NCI-H1105 (cell line): ENCODE measurements at regions not wholly inside any gene's neighbourhood (a gene's known extent, or its start where the extent isn't known, plus 50 kb on each side); places are given as distances from the start of the nearest gene placed in this dataset.

Source experiments
- DNase-seq: peaks from one replicate; lab custom pipeline; 2025; lab: John Stamatoyannopoulos, UW

DNA sequence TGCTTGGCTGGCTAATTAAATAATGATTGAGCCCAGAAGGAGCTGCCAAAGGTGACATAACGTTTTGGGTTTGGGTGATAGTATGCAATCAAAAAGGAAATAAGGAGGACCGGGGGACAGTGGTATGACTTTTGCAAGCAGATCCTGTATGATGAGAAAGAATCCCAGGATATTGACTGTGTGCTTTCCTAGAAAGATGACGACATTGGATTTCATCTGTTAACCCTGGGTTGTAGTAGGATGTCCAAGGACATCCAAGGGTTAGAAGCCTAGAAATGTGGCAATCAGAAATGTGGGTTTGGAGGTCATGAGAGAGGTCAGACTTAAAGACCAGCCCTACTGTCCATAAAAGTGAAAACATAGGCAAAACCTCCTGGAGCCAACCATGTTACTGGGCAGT, 50.3 kb upstream of the HMHB1 start:
- DNase-seq = no peak

DNA sequence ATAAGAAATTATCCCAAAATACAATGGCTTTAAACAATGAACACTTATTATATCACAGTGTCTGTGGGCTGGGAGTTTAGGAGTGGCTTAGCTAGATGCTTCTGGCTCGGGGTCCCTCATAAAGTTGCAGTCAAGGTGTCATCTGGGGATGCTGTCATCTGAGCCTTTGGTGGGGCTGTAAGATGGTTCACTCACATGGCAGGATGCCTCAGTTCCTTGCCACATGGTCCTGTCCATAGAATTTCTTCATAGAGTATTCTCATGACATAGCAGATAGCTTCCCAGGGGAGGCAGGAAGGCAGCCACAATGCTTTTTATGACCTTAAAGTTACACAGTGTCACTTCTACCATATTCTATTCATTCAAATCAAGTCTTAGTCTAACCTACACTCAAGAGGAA, 51.2 kb upstream of the HMHB1 start:
- no peak for DNase-seq

DNA sequence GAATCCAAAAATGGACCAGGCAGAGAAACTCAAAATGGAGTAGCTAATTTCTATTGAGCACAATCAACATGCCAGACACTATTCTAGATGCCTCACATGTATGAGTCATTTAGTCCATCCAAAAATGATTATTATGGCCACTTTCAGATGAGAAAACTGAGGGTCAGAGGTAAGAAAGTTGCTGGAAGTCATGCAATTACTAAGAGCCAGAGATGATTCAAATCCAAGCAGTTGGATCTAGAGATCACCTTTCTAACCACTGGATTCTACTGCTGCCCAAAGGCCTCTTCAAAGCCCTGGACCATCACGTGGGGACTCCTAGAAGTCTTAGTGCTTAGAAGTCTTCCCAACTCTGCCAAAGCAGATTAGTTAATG, 51.8 kb upstream of the HMHB1 start:
- no peak for DNase-seq

DNA sequence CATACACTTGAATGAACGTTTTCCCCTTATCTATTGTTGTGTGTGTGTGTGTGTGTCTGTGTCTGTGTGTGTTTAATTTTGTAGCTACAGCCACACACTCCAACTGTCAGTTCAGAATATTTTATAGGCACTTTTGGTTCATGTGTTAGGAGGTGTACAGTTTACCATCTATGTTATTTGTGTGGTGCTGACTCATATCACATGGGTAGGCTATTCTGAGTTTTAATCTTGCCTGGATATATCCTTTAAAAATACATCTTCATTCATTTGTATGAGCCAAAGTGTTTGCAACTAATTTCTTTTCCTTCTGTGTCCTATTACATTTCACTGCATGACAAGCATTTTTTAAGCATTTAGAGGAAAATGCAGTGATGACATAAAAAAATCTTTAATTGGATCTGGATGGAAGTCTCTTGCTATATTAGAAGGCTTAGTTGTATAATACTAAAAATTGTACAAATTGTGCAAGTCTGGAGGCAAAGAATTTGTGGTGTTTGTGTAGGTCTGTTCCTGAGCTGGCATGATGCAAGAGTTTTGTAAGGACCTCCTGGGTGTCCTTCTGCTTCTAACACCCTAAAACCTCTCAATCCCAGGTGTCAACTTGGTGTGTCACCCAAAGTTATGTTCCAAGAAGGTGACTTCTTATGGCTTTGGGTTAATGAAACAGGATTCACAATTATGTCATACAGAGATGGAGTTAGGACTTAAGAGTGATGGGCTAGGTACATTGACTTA, 52.4 kb upstream of the HMHB1 start:
- no peak for DNase-seq

DNA sequence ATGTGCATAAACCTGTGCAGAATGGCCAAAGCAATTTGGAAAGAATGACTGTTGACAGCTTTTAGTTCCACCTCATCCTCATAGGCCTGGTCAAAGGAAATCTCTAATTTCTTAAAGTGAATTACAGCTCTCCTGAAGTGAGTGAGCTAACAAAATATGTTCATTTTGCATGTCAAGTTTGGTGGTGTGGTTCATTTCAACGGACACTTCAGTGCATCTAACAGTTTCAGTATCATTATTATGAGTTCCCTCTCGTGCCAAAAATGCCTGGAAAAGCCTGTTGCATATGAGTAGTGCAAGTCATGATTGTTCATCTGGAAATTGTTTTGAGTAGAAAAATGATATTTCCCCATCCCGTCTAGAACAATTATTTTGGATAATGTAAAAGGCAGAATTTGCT, 53.2 kb upstream of the HMHB1 start:
- DNase-seq = no peak

DNA sequence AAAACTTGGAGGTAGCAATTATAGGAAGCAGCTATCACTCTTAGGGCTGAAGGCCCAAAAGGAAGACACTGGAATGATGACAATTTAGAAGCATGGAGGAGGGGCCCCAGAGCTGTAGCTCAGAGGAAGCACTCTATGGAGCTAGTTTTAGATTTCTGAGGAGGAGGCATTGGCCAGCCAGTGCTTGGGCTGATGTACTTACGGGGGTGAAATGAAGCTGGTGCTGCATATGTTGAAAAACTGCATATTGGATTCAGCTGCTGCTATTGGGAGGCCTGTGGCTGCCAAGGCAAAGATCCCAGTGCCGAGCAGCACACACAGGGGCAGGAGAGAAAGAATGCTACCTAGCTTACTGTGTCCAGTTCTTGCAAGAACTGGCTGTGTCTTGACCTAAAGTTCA, 53.9 kb upstream of the HMHB1 start:
- DNase-seq = no peak

DNA sequence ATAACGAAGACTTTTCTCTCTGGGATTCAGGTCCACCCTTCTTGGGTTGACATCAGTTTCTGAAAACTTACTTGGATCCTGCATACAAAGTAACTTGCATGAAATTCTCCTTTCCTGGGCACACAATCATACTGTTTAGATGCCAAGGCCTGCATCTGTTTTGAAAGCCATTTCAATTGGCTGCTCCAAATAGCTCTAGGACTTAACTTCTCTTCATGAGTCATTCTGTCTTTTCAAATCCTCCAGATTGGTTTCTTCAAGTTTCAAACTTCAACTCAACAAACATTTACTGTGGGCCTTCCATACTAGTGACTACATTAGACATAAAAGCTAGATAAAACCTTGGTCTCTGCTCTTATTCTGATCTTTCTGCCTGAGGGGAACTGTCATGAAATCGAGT, 54.8 kb upstream of the HMHB1 start:
- no peak for DNase-seq

DNA sequence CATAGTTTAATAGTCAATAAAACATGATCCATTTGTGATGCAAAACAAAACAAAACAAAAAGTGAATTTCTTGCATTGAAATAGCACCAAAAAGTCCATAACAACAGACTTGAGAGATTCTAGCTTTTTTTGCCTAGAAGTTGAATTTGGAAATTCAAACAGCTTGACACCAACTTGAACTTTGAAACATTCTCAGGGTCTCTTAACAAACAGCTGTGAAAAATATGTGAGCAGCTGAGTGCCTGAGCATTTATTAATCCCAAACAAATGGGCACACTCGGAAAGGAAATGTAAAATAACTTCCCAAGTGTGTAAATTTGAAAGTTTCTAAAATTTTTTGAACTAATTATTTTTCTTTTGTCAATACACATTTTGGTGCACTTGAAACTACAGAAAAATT, 56.0 kb upstream of the HMHB1 start:
- DNase-seq = no peak

DNA sequence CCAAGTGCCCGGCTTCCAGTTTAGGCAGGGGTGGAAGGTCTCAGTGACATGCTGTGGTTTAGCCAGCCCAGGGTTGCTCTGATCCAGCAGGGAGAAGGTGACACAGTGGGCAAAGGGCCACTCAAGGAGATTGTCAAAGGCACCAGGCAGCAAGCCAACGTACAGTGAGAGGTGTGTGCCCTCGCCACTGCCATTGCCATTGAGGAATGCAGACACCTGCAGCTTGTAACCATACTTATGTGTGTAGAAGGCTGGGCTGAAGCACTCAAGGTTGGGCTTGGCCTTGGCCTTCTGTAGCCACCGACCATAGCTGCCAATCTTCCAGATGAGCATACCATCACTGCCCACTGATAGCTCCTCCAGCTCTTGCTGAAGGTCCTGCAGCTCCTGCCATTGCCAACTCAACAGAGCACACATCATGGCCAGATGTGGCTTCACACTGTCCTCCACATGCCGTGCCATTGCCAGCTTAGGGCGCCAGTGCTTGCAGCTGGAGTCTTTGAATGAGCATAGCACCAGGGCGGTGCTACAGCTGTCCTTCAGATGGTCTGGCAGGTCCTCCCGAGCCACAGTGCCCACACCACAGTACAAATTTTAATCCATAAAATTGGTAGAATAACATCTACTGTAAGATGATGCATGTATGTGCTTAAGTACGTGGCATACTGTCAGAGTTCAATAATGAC, 59.7 kb upstream of the HMHB1 start:
- DNase-seq = no peak

DNA sequence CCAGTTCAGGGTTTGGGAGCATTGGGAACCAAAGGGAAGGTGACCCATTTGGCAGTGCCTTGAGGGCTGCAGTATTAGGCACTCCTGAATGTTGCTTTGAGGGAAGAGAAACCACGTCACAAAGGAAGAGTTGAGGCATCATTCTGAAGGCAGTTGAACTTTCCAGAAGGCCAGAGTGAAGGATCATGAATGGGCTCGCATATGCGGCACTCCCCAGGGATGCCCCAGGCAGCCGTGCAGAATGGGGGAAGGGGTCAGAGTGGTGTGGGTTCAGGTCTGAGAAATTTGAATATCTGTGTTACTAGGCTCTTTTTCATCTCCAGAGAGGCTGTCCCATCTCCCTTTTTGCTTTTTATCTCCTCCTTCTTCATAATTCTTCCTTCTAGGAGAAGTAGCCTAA, 60.6 kb upstream of the HMHB1 start:
- DNase-seq = no peak

DNA sequence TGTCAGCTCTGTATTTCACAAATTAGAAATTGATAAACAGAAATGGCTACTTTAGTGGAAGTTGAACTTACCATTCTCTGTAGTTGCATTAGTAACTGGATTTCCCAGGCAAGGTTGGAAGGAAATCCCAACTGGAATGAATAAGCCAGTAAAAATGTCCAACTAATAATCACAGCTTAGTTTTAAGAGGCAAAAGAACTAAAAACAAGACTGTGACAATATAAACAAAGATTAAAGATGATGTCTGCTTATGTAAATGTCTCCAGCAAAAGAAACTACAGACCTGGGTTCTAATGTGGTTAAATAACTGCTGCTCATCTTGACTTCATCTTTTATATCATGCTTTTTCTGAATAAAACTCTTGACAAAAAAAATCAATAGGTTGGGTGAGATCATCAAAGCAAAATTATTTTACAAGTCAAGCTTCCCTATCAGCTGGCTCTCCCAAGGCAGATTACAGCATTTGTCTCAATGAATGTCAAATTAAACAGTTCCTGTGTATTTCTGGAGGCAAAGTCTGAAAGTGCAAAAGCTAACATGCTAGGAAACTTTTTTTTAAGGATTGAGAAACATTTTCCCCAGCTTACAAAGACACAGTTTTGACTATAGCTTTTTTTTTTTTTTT, 62.3 kb upstream of the HMHB1 start:
- no peak for DNase-seq

DNA sequence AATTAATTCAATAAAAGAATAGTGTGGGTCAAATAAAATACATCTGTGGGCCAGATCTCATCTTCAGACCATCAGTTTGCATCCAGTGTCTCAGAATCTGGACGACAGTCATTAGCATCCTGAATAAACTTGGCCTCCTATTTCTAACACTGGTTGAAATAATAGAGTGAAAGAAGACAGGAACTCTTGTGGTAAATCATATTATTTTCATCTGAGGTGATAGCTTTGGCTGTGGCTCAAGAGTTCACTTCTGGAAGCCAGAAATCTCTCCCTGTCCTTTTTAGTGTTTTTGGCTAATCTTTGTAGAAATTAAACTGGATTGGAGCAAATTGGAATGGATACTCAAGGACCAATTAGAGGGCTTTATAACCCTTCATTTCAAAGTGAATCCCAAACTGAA, 63.4 kb upstream of the HMHB1 start:
- DNase-seq = no peak

DNA sequence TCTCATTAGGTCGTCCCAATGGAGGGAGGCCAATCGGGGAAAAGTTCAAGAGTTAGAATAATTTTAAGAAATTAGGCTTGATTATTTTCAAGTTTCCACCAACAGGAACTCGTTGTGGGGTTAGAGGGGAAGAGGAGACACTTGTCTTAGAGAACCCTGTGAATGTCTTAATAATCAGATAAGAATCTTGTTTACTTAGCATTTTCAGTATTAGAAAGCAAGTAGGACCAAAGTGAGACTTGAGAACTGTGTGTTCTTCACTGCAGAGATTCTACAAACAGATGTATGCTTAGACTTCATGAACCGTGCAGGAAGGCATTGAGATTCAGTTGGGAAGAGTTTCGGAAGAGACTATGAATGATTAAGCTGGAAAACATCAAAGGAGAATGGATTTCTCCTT, 69.0 kb upstream of the HMHB1 start:
- DNase-seq = no peak

DNA sequence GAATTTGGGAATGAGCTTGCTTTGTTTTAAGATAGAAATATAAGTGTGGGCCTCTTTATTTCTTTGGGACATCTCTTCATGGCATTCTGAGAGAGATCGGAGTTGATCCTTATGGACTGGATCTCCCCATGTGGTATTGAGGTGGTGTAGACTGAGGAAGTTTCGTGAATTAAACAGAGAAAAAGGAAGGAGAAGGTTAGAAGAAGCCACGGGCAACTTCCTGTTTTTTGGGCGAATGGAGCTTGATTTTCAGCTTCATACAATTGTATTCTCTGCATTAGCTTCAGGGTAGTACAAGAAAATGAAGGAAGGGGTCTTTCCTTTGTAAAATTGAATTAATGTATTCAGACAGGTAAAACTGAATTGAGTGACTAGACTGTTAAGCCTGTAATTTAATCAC, 70.5 kb upstream of the HMHB1 start:
- no peak for DNase-seq

DNA sequence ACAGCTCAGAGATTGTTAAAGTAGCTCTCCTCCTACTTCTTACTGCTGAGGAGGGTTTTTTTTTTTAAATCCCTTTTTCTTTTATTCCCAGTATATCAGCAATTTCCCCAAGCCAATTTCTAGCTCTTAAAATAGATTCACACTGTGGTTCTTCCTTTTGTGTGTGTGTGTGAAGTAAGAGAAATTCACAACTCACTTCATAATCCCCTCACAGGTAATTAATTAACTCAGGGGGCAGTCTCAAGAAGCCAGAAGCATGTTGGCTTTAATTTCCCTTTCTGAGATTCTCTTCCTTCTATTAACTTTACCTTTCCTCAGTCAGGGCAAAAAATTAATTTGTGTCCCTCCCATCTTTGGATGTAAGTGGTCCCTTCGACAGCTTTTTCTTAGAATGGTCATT, 71.0 kb upstream of the HMHB1 start:
- no peak for DNase-seq

DNA sequence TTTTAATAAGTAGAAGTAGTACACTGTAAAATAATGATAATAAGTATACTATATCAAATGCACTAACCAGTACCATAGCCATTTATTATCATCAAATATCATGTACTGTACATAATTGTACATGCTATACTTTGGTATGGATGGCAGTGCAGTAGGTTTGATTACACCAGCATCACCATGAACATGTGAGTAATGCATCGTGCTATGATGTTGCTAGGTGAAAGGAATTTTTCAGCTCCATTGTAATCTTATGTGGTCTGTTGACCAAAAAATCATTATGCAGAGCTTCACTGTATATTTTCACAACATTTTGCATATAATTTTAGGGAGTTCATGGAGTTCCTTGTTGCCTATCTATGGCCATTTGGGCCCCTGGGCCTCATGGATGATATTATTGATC, 72.2 kb upstream of the HMHB1 start:
- no peak for DNase-seq

DNA sequence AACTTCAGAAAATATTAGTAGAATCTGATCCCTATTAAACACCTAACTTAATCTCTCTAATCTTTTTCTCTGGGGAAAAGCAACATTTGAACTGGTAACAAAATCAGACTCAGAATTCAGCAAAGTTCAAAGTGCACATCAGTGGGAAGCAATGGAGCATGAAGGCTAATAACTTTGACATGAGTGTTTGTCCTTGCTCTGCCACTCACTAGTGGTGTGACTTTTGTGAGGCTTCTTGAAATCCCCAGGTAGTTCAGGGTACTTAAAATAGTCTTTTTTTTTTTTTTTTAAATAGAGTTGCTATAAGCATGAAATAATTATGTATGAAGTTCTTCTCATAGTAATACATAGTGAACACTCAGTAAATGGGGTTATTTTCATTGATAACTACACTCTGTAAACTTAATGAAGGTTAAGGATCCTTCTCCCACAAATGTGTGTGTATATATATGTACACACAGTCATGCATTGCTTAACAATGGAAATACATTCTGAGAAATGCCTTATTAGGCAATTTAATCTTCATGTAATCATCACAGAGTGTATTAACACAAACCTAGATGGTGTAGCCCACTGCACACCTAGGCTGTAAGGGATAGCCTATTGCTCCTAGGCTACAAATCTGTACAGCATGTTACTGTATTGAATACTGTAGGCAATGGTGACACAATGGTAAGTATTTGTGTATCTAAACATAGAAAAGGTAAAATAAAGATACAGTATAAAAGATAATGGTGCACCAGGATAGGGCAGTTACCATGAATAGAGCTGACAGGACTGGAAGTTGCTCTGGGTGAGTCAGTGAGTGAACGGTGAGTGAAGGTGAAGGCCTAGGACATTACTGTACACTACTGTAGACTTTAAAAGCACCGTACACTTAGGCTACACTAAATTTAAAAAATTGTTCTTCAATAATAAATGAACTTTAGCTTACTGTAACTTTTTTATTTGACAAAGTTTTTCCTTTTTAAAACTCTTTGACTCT, 73.3 kb upstream of the HMHB1 start:
- no peak for DNase-seq

DNA sequence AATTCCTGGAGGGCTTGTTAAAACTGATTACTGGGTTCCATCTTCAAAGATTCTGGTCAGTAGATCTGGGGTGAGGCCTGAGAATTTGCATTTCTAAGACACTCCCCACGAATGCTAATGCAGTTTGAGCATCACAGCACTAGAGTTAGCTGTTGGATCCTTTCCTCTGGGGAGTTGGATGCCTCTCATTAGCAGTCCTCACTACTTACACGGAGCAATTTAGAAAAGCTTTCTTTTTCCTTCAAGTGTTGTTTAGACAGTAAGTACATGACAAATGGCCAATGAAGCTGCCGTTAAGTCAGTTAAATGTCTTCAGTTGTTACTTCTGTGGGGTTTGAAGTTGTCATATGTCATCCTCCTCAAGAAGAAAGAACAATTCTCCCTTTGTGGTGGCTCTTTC, 74.9 kb upstream of the HMHB1 start:
- DNase-seq = no peak

DNA sequence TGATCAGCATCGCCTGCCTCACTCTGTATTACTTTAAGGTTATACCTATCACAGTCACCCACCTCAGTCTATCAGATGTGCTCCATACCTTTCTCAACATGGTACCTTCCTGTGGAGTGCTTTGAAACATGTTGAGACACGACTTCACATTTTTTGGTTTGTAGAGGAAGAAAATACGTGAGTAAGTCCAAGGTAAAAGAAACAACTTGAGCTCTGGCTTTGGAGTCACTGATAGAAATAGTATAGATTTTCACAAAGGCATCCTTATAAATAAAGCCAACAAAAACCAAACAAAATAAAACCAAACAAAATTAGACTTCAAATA, 77.5 kb upstream of the HMHB1 start:
- DNase-seq = no peak

DNA sequence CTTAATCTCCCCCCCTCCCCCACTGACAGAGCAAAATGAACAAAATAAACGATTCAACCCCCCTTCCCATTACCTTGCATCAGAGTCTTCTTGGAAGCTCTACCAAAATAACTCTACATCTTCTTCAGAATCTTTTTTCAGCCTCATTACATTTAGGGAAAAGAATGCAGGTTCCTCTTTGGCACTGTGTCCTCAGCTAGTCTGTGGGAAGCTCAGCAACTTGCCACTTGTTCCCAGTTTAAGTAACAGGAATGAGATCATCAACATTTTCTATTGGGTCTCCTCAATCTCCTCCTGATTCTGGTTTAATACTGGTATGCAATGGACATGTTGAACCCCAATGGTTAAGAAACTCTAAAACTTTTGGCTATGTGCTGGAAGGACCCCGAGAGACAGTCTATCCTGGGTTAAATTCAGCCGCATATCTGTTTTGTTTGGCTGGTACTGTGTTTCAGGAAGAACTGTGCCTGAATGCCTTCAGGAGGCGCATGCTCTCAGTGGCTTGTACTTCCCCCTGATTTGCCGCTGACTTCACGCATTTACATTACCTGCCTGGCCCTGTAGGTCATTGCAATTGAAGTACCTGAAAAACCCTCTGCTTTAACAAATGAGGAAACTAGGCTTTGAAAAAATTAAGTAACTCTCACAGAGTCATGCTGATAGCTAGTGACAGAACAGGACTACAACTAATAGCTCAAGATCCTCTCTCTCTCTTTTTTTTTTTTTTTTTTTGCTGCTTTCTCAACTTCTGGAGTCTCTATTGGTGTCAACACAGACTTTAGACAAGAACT, 78.1 kb upstream of the HMHB1 start:
- DNase-seq = no peak

DNA sequence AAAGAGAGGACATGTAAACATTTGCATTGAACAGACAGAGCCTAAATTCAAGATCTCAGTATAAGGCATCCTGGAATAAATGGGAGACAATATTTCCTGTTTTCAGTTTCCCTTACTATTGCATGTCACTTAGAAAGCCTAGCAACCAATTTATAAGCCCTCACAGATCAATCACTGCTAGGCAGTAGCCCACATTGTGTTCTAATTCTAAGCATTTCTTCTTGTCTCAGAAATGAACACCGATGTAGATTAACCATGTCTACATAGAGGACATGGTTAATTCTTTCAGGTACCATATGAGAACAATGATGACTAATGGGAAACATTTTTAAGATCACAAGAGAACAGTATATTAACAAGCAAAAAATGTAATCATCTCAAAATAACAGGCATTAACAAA, 79.6 kb upstream of the HMHB1 start:
- no peak for DNase-seq
